Neutrophil (primary cell): ENCODE measurements at regions not wholly inside any gene's neighbourhood (a gene's known extent, or its start where the extent isn't known, plus 50 kb on each side); places are given as distances from the start of the nearest gene placed in this dataset.

Experiments used
- H3K27ac ChIP-seq: fragments of 200-600 bp; sonication (generic); 2 replicates; pipeline ENCODE4 v1.5.1; 2016; ENCODE audit warnings: mild to moderate bottlenecking, moderate library complexity
- H3K27me3 ChIP-seq: fragments of 200-600 bp; sonication (generic); 2 replicates; pipeline ENCODE4 v1.6.0; 2016; ENCODE audit warnings: mild to moderate bottlenecking
- H3K36me3 ChIP-seq: fragments of 200-600 bp; sonication (generic); 2 replicates; pipeline ENCODE4 v1.5.1; 2017
- H3K4me1 ChIP-seq, 2 experiments: fragments of 200-600 bp in 1 of 2; sonication (generic) in 1 of 2; 1 replicate in 1 of 2; 2 replicates in 1 of 2; pipeline versions ENCODE4 v1.5.1 to v1.6.1; 2013 to 2016; ENCODE audit warnings: low read depth in 1 of 2, low read length in 1 of 2, mild to moderate bottlenecking in 1 of 2, moderate library complexity in 1 of 2; ENCODE audit not compliant: control insufficient read depth in 1 of 2, insufficient read depth in 1 of 2
- H3K4me3 ChIP-seq, 2 experiments: fragments of 200-600 bp in 1 of 2; sonication (generic) in 1 of 2; 1 replicate in 1 of 2; 2 replicates in 1 of 2; pipeline ENCODE4 v1.5.1; 2013 to 2016; ENCODE audit warnings: low read depth in 1 of 2, low read length in 1 of 2, mild to moderate bottlenecking in 1 of 2, moderate library complexity in 1 of 2
- H3K9me3 ChIP-seq: fragments of 200-600 bp; sonication (generic); 2 replicates; pipeline ENCODE4 v1.5.1; 2016
- CTCF ChIP-seq: fragments of 200-600 bp; sonication (generic); IDR thresholded peaks from 2 replicates; pipeline ENCODE4 v1.5.1; 2016; ENCODE audit warnings: antibody characterized with exemption

DNA sequence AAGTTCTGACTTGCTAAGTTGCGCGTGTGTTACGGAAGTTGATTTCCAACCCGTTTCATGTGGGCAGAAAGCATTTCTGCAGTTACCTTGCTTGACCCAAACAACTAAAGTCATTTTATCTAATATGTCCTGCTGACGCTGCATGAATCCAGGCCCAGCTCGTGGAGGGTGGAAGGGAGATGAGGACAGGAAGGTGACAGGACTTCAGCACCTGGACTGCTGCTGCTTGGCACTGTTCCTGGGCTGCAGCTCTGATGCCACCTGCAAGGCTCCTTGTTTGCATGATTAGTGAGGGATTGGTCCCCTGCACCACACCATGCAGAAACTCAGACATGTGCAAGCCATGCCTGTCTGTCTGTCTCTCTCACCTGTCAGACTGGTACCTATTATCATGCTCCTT, 198.4 kb downstream of the PRDM2 start:
- no peaks in the 10 kb centered on the region for H3K4me1 ChIP-seq
- H3K27me3 ChIP-seq = peaks cover 51% of the 10 kb centered on the region
- H3K27ac ChIP-seq = no peak overlapping the region
- no peaks in the 10 kb centered on the region for H3K36me3 ChIP-seq
- no peak for TF ChIP-seq CTCF
- no peaks in the 10 kb centered on the region for H3K9me3 ChIP-seq
- H3K4me3 ChIP-seq = no peak overlapping the region

- Histone ChIP-seq H3K36me3 (no peaks in the 10 kb centered on the region), H3K9me3 (no peaks in the 10 kb centered on the region), H3K4me3 (no peak overlapping the region), H3K4me1 (no peaks in the 10 kb centered on the region), H3K27ac (no peak overlapping the region), H3K27me3 (peaks cover 36% of the 10 kb centered on the region)
- no peak for TF ChIP-seq CTCF
Measured at GRCh38 chr1:13899856-13900255, 199.9 kb downstream of the PRDM2 start.

GRCh38 chr1:13900583-13900982, 200.6 kb downstream of the PRDM2 start:
- Histone ChIP-seq H3K36me3 (no peaks in the 10 kb centered on the region), H3K27me3 (peaks cover 29% of the 10 kb centered on the region), H3K9me3 (no peaks in the 10 kb centered on the region), H3K4me3 (no peak overlapping the region), H3K27ac (no peak overlapping the region), H3K4me1 (no peaks in the 10 kb centered on the region)
- TF ChIP-seq CTCF = no peak

- Histone ChIP-seq H3K9me3 (no peaks in the 10 kb centered on the region), H3K4me3 (no peak overlapping the region), H3K4me1 (no peaks in the 10 kb centered on the region), H3K27me3 (peaks cover 25% of the 10 kb centered on the region), H3K27ac (no peak overlapping the region), H3K36me3 (no peaks in the 10 kb centered on the region)
- TF ChIP-seq CTCF = no peak
Measured at GRCh38 chr1:13901039-13901438, 201.1 kb downstream of the PRDM2 start.

DNA sequence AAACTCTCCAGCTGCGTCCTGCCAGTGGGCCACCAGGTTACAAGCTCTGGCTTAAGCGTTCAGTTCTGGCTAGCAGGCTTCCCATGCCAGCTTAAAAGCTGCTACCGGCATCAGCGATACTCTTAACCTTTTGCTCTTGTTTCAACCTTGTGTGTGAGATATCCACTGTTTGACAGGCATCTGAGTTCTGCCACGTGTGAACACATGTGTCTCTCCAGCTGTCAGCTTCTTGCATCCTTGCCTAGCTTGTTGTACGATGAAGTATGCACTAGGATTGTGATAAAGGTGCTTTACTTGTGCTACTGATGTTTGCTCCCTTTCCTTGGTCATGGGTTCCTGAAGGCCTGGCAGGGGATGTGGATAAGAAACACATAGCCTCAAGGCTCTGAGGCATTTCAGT, 201.6 kb downstream of the PRDM2 start:
- TF ChIP-seq CTCF = no peak
- no peaks in the 10 kb centered on the region for H3K9me3 ChIP-seq
- peaks cover 19% of the 10 kb centered on the region for H3K27me3 ChIP-seq
- H3K4me1 ChIP-seq = no peaks in the 10 kb centered on the region
- H3K36me3 ChIP-seq = no peaks in the 10 kb centered on the region
- H3K27ac ChIP-seq = no peak overlapping the region
- no peak overlapping the region for H3K4me3 ChIP-seq

DNA sequence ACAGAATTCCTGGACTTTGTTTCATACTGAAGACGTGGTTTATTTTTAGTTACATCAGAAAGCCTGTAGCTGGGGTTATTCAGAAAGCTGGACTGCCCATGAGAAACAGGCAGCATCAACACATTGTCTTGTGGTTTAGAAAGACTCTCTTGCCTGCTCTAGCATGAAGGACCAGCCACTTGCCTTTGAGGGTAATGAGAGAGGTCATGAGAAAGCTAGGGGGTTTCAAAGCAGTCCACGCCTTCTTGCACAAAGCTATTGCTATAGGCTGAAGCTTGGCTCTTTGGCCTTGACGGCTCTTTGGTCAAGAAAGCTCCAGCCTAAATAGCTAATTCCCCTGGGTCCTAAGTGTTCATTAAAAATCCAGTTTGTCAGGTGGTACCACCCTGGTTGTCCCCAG, 208.1 kb downstream of the PRDM2 start:
- Histone ChIP-seq H3K27me3 (peaks cover 15% of the 10 kb centered on the region), H3K27ac (no peak overlapping the region), H3K36me3 (no peaks in the 10 kb centered on the region), H3K4me3 (no peak overlapping the region), H3K4me1 (no peaks in the 10 kb centered on the region), H3K9me3 (no peaks in the 10 kb centered on the region)
- TF ChIP-seq CTCF = no peak
